HG03378 (cell line): ENCODE measurements at regions not wholly inside any gene's neighbourhood (a gene's known extent, or its start where the extent isn't known, plus 50 kb on each side); places are given as distances from the start of the nearest gene placed in this dataset.
"Not testable (repeated sequence)": the region's sequence is repeated elsewhere in the genome, so short reads cannot be mapped to it uniquely, and the experiment has no call there.

Experiments used
- ATAC-seq: cut with Tn5 transposase; IDR thresholded peaks from one replicate; pipeline ENCODE4 v1.9.1; 2021; ENCODE audit warnings: mild to moderate bottlenecking, moderate library complexity; ENCODE audit not compliant: unreplicated experiment

DNA sequence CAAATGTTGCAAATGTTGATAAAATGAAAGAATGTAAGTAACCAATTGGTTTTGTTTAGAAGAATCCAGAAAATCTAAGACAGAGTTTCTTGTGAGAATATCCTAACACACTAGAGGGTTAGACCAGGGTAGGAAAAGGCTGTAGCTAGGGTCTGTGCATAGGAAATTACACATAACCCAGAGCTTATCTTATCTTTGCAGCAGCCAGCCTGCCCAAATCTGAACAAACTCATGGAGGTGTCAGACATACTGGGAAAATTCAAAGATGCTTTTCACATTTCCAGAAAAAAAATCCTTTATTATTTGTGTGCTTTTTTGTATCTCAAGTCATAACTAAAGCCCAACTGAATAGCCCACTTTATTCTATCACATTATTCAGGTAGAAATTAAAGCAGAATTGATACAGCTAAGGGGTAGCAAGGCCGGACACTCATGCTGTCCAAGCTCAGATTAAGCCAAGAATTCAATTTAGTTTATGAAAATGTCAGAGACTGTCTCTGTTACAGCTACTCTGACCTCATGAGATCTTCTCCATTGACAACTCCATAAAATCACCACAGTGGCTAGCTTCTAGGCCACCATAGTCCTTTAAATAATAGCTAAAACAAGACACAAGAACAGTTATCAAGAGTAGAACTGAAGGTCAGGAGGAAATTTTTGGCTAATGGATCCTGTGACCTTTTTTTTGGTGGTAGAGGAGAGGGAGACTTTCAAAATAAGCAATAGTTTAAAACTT, 169.6 kb upstream of the RASSF8 start:
- ATAC-seq: no peak

DNA sequence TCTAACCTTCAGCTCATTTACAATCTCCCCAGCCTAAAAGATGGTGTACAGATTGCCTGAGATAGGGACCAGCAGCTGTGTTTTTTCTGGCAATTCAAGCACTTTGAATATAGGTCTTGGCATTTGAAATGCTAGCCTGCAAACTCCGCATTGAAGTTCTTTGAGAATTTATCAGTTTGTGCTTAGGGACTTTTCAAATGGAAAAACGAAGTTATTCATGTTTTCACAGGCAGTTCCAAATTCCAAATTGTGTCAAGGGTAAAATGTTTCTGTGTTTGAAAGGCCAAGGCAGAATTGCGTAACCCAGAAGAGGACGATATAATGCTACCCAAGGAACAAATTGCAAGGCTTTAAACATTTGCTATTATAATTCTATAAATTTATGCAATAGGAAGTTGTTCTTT, 168.9 kb upstream of the RASSF8 start:
- ATAC-seq: no peak

DNA sequence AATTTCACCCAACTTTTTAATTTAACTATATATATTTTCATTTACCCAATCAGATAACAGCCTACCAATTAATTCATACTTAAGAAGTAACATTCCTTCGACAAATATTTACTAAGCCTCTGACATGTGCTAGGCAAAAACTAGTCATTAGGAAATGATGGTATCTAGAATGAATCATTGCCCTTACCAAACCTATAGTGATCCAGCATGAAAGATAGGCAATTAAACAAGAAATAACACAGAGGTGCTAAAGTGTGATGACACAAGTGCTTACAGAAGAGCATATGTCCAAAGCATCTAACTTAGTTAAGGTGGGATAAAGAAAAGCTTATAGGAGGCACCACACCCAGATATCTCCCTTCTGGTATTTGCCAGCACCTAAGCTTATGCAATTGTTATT, 166.5 kb upstream of the RASSF8 start:
- no peak for ATAC-seq

DNA sequence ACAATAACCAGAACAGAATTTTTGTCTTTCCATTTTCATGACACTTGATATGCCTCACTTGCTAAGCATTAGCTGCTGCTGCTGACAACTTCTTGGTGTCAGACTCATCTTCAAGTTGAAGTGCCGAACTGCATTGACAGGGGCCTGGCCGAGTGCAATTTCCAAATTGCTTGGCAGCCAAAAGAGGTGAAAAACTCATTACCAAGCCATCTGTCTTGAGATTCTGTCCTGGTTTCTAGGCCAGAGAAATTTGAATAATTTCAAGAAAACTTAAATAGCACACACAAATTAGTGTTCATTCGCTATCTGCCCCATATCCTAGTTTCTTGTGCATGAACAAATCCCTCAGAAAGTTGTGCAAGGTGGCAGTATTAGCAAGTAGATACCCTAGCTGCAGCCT, 165.3 kb upstream of the RASSF8 start:
- no peak for ATAC-seq

DNA sequence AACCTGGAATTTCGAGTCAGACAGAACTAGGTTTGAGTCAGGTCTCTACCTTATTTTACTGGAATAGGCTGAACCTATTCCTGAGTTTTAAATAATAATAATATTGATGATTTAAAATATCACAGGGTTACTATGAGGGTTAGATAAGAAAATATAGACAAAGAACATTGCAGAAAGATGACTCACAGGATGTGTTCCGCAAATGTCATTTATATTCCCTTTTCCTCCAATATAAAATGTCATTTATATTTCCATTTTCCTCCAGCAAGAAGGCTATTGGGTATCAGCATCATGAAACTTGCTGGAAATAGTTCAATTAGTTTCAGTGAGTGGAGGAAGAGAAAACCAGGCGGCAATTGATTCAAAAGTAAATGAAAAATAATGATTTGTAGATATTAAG, 163.9 kb upstream of the RASSF8 start:
- no peak for ATAC-seq

DNA sequence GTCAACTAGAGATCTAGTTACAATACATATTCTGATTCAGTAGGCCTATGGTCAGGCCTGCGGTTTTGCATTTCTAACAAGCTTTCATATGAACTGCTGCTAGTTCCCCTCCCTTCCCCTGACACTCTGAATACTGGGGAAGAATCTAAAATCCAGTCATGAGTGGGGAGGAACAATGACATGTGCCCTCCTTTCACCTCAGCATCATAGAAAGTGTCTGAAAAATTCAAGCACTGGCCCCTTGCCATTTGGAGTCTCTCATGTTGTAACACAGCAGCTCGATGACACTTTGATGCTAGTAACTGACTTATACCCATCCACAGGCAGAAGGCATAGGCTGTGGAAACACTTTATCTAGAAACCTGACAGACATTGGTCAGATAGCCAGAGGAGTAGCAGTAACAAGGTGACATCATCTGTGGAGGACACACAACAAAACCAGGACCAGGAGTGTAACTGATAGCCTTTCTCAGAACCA, 161.9 kb upstream of the RASSF8 start:
- ATAC-seq: no peak

DNA sequence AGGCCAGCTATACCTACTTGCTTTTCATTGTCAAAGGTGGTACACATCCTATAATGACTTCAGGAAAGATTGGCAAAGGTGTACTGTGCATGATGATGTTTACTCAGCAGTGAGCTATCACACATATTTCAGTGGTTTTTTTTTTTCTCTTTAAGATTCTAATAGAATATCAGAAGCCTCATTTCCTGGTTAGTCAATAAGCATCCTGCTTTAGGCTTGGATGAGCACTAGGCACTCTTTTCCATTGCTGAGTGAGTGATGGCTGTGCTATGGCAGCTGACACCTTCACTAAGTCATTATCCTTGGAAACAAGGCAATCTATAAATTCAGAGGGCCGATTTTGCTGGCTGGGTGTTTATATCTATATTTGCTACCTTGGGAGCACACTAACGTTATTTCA, 161.1 kb upstream of the RASSF8 start:
- ATAC-seq: no peak

DNA sequence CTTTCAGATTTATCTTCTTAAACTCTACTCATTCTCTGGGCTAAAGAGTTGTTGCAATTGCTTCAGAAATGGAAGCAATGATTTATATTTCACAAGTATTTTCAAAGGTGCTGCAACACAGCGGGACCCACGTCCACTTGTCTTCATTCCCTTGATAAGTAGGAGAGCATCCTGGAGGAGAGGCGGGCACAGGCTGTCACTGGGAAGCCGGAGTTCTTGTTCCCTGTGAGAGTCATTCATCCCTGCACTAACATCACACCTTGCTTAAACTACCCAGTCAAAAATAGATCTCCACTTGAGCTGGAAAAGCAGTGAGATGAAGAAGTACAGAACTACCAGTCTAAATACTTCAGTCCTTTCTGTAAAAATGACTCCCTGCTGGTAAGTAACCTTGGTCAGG, 160.5 kb upstream of the RASSF8 start:
- no peak for ATAC-seq

DNA sequence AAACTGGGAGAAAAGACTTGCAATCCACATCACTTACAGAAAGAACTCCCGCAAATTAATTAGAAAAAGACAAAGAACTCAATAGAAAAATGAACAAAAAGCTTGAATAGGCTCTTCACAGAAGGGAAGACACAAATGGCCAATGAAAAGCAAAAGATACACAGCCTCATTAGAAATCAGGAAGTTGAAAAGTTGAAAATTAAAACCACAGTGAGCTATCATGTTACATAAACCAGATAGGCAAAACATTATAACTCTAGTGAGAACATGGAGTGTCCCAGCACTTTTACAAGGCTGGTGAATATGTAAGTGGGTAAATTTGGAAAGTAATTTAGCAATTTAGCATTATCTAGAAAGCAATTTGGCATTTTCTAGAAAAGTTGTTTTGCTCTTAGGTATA, 158.4 kb upstream of the RASSF8 start:
- no peak for ATAC-seq

DNA sequence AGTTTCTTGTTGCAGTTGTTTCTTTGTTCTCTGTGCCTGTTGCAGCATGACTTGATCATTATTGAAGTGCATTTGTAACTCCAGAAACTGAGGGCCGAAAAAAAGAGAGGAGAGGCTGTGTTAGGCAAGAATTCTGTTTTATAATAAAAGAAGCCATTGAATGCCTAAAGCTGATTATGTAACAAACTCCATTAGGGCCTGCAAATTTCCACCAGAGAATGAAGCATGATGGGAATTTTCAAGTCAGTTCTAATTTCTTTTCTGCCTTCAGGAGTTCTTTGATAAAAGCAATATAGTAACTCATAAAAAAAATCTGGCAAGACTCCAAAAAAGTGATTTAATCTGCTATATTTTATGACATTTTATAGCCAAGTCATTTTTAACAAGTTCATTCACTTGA, 156.7 kb upstream of the RASSF8 start:
- no peak for ATAC-seq

DNA sequence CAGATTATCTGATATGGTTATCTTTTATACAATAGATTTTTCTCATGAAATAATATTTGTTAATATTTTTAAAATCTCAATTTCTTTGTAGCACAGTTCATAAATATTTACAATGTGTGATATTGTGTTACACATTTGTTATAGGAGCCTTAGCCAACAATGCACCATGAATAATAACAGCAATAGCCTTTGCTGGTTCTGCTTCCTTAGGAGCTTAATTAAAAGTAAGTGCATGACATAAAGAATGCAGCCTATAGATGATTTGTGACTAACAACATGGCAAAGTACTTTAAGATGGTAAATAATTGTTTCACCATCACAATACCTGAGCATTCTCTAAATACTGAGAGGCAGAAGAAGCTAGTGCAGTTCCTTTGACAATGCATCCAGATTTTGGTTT, 156.3 kb upstream of the RASSF8 start:
- no peak for ATAC-seq

DNA sequence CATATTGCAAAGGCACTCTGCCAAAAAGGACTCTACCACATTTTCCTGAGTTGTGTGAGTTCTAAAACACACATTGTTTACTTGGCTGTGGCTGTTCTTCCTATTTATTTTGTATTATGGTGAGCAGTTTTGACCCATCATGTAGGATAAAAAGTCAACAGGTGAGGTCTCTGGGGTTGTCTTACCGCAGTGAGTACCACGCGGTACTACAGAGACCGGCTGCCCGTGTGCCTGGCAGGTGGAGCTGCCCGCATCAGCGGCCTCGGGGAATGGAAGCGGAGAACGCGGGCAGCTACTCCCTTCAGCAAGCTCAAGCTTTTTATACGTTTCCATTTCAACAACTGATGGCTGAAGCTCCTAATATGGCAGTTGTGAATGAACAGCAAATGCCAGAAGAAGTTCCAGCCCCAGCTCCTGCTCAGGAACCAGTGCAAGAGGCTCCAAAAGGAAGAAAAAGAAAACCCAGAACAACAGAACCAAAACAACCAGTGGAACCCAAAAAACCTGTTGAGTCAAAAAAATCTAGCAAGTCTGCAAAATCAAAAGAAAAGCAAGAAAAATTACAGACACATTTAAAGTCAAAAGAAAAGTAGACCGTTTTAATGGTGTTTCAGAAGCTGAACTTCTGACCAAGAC, 155.3 kb upstream of the RASSF8 start:
- not testable (repeated sequence) for ATAC-seq

DNA sequence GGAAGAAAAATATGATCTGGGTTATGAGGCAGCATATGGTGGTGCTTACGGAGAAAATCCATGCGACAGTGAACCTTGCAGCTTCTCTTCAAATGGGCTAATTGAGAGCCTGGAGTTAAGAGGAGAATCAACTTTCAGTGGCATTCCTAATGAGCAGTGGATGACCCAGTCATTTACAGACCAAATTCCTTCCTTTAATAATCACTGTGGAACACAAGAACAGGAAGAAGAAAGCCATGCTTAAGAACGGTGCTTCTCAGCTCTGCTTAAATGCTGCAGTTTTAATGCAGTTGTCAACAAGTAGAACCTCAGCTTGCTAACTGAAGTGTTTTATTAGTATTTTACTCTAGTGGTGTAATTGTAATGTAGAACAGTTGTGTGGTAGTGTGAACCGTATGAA, 154.2 kb upstream of the RASSF8 start:
- not testable (repeated sequence) for ATAC-seq

DNA sequence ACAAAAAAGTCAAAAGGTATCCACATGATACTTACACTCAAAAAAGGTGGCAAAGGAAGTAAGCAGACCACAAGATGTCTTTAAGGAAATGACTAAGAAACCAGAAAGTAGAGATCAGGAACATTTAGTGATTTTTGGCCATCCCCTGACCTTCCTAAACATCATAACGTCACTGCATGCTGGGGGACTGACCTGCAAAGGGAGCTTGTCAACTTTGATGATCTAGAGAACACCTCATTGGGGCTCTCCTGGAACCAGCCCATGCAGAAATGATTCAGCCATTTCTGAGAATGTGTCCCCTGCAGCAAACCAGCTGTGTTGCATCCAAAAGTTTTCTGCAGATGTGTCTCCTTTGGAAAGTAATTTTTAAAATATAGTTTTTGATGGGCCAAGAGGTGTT, 152.2 kb upstream of the RASSF8 start:
- ATAC-seq: no peak

DNA sequence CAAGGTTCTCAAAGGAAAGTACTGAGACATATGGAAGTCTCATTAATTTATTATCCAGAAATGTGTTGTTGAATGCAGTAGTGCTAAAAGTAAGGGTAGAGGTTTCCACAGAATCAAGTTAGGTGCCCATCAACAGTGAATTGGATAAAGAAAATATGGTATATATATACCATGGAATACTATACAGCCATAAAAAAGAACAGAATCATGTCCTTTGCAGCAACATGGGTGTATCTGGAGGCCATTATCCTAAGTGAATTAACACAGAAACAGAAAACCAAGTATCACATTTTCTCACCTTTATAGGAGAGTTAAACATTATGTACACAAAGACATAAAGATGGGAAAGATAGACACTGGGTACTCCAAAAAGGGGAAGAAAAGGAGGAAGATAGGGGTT, 149.9 kb upstream of the RASSF8 start:
- no peak for ATAC-seq

DNA sequence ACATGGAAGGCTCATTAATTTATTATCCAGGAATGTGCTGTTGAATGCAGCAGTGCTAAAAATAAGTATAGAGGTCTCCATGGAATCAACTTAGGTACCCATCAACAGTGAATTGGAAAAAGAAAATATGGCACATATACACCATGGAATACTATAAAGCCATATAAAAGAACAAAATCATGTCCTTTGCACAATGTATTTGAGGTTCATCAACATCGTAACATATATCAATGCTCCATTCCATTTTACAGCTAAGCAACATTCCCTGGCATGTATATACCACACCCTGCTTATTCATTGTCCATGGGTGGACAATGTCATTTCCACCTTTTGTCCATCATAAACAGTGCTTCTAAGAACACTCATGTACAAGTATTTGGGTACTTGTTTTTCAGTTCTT, 147.8 kb upstream of the RASSF8 start:
- no peak for ATAC-seq

DNA sequence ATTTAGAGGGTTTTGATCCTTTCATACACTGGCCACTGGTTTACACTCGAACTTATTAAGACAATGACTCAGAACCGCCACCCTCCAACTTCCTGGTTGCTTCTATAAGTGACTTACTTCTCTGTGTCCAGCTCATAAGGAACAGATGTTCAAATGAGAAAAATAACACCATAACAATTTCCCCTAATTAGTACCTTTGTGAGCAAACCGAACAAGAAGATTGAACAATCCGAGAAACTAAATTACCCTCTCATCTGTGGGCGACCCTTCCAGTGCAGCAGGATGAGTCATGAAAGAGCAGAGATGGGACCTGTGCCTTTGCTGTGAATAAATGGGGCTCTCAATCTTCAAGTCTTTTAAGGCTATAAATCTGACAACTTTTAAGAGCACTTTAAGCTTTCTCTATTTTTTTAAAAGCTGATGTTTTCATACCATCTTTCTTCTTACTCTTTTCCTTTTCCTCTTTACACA, 146.8 kb upstream of the RASSF8 start:
- no peak for ATAC-seq

DNA sequence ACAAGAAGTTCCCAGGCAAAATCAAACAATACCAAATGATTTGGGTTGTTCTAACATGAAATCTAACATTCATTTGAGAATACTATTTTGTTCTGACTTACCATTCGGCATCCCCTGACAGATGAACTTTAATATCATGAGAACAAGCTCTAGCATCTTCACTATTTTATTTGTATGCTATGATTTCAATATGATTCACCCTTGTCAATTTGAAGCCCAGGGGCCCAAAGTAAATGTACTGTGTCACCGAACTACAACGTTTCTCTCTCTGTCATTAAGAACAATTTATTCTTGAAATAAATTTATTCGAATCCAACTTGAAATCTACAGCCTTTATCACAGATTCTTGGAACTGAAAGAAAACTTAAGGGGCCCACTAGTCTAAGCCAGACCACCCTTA, 146.2 kb upstream of the RASSF8 start:
- ATAC-seq: no peak

DNA sequence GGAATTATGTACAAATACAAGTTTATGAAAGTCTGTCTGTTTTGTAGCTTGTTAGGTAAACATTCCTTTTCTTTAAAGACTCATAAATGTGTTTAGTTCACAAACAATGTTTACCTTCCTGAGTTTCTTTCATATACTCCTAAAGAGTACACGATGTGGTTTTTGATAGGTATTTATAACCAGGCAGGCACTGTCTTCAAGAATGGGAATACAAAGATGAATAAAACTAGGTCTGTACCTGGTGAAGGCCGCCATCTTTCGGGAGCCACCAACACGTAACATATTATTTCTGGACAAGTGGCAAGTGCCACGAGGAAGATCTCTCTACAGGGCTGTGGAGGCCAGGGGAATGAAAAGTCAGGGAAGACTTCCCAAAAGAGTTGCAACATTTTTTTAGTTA, 144.6 kb upstream of the RASSF8 start:
- ATAC-seq: no peak

DNA sequence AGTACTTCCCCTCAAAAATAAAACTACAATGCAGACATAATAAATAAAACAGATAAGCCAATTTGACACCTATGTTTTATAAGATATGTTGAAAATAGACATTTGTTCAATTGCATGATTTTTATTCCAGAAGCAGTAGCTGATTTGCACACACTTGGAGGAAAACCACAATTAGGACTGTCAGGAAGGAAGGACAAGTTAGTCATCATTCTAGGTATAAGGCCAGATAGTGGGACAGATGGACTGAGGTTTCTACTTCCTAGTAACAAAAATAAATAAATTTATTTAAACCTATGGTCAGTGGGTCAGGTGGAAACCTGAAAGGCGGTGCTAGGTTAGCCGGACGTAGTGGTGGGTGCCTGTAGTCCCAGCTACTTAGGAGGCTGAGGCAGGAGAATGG, 141.8 kb upstream of the RASSF8 start:
- ATAC-seq: no peak

DNA sequence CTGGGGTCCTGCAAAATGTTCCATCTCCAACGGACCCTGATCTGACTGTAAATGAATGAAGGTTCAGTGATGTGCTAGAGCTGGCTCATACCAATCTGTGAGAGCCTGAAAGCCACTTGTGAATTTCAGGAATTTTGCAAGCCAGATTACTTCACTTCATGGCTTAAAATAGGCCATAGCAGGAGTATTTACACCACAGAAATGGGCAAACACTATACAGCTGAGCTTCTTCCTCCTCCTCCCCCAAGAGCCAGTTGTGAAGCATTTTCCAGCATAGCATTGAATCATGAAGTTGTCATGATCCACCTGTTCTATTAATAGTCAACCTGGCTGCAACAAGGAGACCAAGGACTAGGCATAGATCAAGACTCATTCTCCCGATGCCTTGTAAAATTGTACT, 141.3 kb upstream of the RASSF8 start:
- no peak for ATAC-seq

DNA sequence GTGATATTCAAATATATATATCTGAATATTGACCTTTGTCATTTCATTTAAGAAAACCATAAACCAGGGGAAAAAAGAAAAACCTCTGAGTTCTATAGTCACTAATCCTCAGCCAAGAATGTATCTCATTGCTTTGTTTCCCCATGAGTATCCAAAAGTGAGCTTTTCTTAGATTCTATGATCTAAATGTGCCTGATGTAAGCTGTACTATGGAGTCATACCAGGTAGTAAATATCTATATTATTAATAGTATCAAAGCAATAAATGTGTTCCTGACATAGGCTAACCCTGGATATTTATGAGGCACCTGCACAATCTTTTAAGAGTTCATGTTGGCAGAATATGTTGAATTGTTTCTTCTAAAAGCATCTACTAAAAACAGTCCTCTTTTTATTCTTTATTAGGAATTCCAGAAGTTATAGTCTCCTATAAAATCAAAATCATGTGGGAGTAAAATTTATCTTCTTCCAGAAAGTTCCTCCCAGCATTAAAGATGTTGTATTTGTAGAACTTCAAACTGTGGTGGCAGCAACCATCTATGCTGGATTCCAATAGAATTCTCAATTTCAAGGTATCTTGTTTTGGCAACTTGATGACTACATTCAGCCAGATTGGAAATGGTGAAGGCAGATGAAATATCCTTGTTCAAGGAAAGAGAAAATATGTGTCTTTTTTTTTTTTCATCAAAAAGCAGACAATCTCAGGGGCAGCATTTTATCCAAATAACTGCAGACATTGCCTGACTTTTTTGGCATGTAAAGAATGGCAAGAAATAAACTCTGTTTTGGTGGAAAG, 139.7 kb upstream of the RASSF8 start:
- ATAC-seq: no peak
